OCI-LY3 (cell line): ENCODE measurements at regions not wholly inside any gene's neighbourhood (a gene's known extent, or its start where the extent isn't known, plus 50 kb on each side); places are given as distances from the start of the nearest gene placed in this dataset.
"Not testable (repeated sequence)": the region's sequence is repeated elsewhere in the genome, so short reads cannot be mapped to it uniquely, and the experiment has no call there.

ENCODE experiments used
- H2AFZ ChIP-seq: fragments of 200-600, 300-600 bp; shearing (Covaris generic); 2 replicates; pipeline ENCODE4 v1.6.0; 2014; ENCODE audit warnings: antibody characterized with exemption, low read depth, low read length
- H3K27ac ChIP-seq: fragments of 200-600, 300-600 bp; sonication (generic); 2 replicates; pipeline ENCODE4 v1.5.1; 2014; ENCODE audit warnings: mild to moderate bottlenecking, low read length, moderate library complexity, mixed read lengths
- H3K27me3 ChIP-seq: fragments of 200-600, 300-600 bp; sonication (generic); 2 replicates; pipeline ENCODE4 v1.6.1; 2014; ENCODE audit warnings: low read depth, low read length, mixed read lengths
- H3K36me3 ChIP-seq: fragments of 200-600, 300-600 bp; sonication (generic); replicated peaks from 2 replicates; pipeline ENCODE3; 2014; ENCODE audit warnings: low read depth, low read length, mixed read lengths
- H3K4me1 ChIP-seq: fragments of 300-600, 200-600 bp; sonication (generic); 2 replicates; pipeline ENCODE4 v1.6.1; 2014; ENCODE audit warnings: low read length, mixed read lengths
- H3K4me2 ChIP-seq: fragments of 200-600, 300-600 bp; sonication (generic); 2 replicates; pipeline ENCODE4 v1.6.1; 2014; ENCODE audit warnings: low read length, mixed read lengths
- H3K4me3 ChIP-seq: fragments of 300-600, 200-600 bp; sonication (generic); 2 replicates; pipeline ENCODE4 v1.5.1; 2014; ENCODE audit warnings: antibody characterized with exemption, mild to moderate bottlenecking, low read length, moderate library complexity
- H3K79me2 ChIP-seq: fragments of 300-600, 200-600 bp; shearing (Covaris generic); 2 replicates; pipeline ENCODE4 v1.6.1; 2014; ENCODE audit warnings: mild to moderate bottlenecking, low read length, mixed read lengths
- H3K9ac ChIP-seq: fragments of 300-600, 200-600 bp; shearing (Covaris generic); 2 replicates; pipeline ENCODE4 v1.6.0; 2014; ENCODE audit warnings: mild to moderate bottlenecking, low read length, moderate library complexity
- H3K9me3 ChIP-seq: fragments of 200-600, 300-600 bp; shearing (Covaris generic); 2 replicates; pipeline ENCODE4 v1.6.1; 2014; ENCODE audit warnings: low read length, mixed read lengths; ENCODE audit not compliant: insufficient read depth
- H4K20me1 ChIP-seq: fragments of 200-600, 300-600 bp; sonication (generic); 2 replicates; pipeline ENCODE4 v1.6.1; 2016; ENCODE audit warnings: low read length, mixed read lengths; ENCODE audit not compliant: insufficient read depth
- EZH2phosphoT487 ChIP-seq: fragments of 200-600 bp; shearing (Covaris generic); IDR thresholded peaks from 2 replicates; pipeline ENCODE4 v1.6.1; 2018; ENCODE audit warnings: antibody characterized with exemption, mixed run types, low read depth
- TF ChIP-seq, protein P1 (sequence below): fragments of 200-600, 300-600 bp; sonication (generic); IDR thresholded peaks from 2 replicates; pipeline ENCODE4 v1.5.1; 2014; ENCODE audit warnings: antibody characterized with exemption, low read length, low read depth

DNA sequence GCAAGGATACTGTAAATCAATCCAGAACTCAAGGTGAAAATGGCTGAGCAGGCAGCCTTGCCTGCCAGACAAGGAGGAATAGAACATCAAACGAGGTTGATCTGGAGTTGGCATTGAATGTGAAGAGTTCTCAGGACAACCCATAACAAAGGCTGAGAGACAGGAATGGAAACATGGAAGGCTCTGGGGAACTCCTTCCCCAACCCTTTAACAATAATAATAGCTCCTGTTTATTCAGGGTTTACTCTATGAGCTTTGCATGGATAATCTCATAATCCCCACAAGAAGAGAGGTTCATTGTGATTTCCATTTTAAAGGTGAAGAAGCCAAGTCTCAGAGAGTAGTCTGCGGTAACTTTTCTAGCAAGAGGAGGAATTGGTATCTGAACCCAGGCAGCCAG is 151.7 kb downstream of the SOD2 start:
- Histone ChIP-seq H3K27me3 (no peaks in the 10 kb centered on the region; the same call in 1 of the 2 replicates), H3K36me3 (no peaks in the 10 kb centered on the region), H3K9me3 (no peaks in the 10 kb centered on the region), H3K4me2 (no peak overlapping the region), H3K9ac (no peak overlapping the region), H2AFZ (no peak overlapping the region), H3K4me1 (no peaks in the 10 kb centered on the region), H3K27ac (no peak overlapping the region), H4K20me1 (no peaks in the 10 kb centered on the region), H3K79me2 (no peaks in the 10 kb centered on the region), H3K4me3 (no peak overlapping the region)
- TF ChIP-seq, protein P1, sequence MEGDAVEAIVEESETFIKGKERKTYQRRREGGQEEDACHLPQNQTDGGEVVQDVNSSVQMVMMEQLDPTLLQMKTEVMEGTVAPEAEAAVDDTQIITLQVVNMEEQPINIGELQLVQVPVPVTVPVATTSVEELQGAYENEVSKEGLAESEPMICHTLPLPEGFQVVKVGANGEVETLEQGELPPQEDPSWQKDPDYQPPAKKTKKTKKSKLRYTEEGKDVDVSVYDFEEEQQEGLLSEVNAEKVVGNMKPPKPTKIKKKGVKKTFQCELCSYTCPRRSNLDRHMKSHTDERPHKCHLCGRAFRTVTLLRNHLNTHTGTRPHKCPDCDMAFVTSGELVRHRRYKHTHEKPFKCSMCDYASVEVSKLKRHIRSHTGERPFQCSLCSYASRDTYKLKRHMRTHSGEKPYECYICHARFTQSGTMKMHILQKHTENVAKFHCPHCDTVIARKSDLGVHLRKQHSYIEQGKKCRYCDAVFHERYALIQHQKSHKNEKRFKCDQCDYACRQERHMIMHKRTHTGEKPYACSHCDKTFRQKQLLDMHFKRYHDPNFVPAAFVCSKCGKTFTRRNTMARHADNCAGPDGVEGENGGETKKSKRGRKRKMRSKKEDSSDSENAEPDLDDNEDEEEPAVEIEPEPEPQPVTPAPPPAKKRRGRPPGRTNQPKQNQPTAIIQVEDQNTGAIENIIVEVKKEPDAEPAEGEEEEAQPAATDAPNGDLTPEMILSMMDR: no peak
- TF ChIP-seq EZH2phosphoT487: no peak

DNA sequence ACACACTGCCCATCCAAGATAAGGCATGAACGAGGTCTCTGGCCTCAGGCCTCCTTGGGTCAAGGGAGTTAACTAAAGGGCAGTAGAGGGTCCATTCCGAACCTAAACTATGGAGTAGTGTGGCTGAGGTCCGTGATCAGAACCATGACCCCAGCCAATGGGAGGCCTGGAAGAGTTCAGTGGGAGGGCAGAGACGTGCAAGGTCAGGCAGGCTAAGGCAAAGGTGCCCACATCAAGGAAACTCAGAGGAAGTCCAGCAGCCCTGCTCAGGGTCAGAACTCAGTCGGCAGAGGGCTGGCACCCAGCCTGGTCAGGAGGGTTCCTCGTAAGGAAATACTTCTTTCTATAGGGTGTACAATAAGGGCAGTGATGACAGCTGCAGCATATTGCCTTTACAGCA is 152.2 kb downstream of the SOD2 start:
- Histone ChIP-seq H4K20me1 (no peaks in the 10 kb centered on the region), H3K9me3 (no peaks in the 10 kb centered on the region), H3K27ac (no peak overlapping the region), H3K4me1 (no peaks in the 10 kb centered on the region), H3K9ac (no peak overlapping the region), H3K27me3 (no peaks in the 10 kb centered on the region; the same call in 1 of the 2 replicates), H2AFZ (no peak overlapping the region), H3K4me2 (no peak overlapping the region), H3K4me3 (no peak overlapping the region), H3K36me3 (no peaks in the 10 kb centered on the region), H3K79me2 (no peaks in the 10 kb centered on the region)
- TF ChIP-seq EZH2phosphoT487: no peak
- TF ChIP-seq, protein P1: no peak

DNA sequence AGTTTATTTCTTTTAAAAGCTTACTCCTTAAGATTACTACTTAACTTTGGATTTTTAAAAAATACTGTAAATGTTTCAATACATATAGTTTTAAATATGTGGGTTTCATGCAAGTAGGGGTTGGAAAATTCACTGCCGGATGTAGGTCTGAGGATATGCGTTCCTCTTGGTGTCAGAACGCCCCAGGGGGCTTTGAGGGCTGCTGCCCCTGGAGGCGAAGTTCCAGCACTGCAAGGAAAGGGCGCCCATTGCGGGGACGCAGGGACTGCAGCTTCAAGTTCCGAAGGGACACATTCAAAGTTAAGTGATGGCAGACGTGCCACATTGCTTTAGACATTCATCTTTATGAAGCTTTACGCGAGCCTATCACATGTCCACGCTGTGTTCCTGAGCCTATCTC is 152.9 kb downstream of the SOD2 start:
- no peaks in the 10 kb centered on the region for H3K9me3 ChIP-seq
- no peak overlapping the region for H3K27ac ChIP-seq
- no peaks in the 10 kb centered on the region for H4K20me1 ChIP-seq
- no peaks in the 10 kb centered on the region; the same call in 1 of the 2 replicates for H3K27me3 ChIP-seq
- no peak for TF ChIP-seq EZH2phosphoT487
- TF ChIP-seq, protein P1: no peak
- H3K36me3 ChIP-seq: no peaks in the 10 kb centered on the region
- no peak overlapping the region for H3K4me2 ChIP-seq
- no peak overlapping the region for H2AFZ ChIP-seq
- H3K4me3 ChIP-seq: no peak overlapping the region
- no peak overlapping the region for H3K9ac ChIP-seq
- H3K79me2 ChIP-seq: no peaks in the 10 kb centered on the region
- no peaks in the 10 kb centered on the region for H3K4me1 ChIP-seq

DNA sequence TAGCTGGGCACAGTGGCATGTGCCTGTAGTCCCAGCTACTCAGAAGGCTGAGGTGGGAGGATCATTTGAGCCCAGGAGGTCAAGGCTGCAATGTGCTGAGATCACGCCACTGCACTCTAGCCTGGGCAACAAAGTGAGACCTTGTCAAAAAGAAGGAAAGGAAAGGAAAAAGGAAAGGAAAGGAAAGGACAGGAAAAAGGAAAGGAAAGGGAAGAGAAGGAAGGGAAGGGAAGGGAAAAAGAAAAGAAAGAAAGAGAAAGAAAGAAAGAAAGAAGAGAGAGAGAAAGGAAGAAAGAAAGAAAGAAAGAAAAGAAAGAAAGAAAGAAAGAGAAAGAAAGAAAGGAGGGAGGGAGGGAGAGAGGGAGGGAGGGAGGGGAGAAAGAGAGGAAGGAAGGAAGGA is 155.0 kb downstream of the SOD2 start:
- not testable (repeated sequence) for H3K9me3 ChIP-seq, H3K27ac ChIP-seq, H3K4me1 ChIP-seq, H3K9ac ChIP-seq, H3K4me2 ChIP-seq, H3K27me3 ChIP-seq, H3K79me2 ChIP-seq, H4K20me1 ChIP-seq, H3K4me3 ChIP-seq, H3K36me3 ChIP-seq, H2AFZ ChIP-seq

DNA sequence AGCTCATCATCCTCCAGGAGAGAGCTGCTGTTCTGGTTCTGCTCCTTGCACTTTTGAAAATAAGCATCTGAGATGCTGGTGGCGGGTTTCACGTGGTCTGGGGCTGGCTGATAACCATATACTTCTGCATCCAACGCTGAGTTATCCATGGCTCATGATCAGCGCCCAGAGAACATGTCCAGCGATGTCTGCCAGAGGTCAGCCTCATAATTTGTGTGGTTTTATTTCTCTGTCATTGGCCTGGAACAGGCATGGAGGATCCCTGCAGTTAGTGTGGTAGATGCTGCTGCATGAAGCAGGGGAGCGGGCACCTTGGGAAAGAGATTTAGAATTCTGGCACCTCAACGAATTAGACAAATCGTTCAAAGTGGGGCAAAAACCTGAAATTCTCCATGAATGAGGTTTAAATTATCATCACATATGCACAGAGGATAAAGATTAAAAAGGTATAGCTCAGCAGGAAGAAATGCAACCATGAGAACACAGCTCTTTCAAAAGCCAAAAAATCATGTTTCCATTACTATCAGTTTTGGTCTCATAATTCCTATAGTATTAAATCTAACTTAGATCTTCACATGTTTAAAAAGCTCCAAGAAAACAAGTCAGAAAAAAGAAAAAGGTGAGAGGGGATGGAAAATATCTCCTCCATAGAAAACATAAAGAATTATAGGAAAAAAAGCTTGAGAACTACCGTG is 157.2 kb downstream of the SOD2 start:
- no peak for TF ChIP-seq EZH2phosphoT487
- TF ChIP-seq, protein P1: no peak
- H3K9me3 ChIP-seq: no peaks in the 10 kb centered on the region
- no peaks in the 10 kb centered on the region for H4K20me1 ChIP-seq
- peaks cover 5% of the 10 kb centered on the region; the same call in 1 of the 2 replicates for H3K27me3 ChIP-seq
- no peak overlapping the region for H3K27ac ChIP-seq
- H3K4me2 ChIP-seq: no peak overlapping the region
- no peak overlapping the region for H2AFZ ChIP-seq
- H3K9ac ChIP-seq: no peak overlapping the region
- no peaks in the 10 kb centered on the region for H3K4me1 ChIP-seq
- no peaks in the 10 kb centered on the region for H3K36me3 ChIP-seq
- no peak overlapping the region for H3K4me3 ChIP-seq
- H3K79me2 ChIP-seq: no peaks in the 10 kb centered on the region
